ENCODE measurements at regions not wholly inside any gene's neighbourhood (a gene's known extent, or its start where the extent isn't known, plus 50 kb on each side); places are given as distances from the start of the nearest gene placed in this dataset.

DNA sequence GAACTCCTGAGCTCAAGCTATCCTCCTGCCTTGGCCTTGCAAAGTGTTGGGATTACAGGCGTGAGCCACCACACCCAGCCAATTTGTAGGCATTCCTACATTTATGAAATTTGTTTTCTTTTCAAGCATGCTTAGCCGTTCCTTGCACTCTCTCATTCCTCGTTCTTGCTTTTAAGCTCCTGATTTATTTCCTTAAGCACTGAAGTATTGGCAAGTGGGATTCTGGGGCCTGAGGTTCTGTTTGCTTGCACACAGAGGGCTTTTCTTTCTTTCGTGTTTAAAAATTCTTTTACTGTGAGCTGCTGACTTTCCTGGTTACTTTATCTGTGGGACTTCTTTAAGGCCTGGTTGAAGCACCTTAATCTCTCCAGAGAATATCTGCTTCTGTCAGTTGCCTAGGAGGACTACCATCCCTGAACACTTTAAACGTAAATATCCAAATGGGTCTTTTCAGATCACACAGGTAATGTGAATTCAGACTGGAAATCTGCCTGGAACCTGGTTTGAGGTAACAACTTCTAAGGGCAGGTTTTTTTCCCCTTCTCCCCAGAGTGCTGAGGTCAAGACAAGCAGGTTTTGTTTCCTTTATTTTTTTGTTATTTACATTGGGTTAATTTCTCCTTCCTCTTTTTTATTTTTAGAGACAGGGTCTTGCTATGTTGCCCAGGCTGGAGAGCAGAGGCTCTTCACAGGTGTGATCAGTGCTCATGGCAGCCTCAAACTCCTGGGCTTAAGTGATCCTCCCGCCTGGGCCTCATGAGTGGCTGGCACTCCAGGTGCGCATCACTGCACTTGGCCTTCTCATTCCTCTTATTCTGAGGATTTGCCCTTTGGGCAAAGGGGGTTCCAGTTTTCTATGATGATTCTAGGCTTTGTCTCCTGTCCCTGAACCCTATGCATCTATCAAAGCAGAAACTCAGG, 102.9 kb downstream of the PFKFB3 start:
- DNase-seq, result no peak

GRCh38 chr10:6306917-6307316, 104.2 kb downstream of the PFKFB3 start:
- DNase-seq, result no peak

DNA sequence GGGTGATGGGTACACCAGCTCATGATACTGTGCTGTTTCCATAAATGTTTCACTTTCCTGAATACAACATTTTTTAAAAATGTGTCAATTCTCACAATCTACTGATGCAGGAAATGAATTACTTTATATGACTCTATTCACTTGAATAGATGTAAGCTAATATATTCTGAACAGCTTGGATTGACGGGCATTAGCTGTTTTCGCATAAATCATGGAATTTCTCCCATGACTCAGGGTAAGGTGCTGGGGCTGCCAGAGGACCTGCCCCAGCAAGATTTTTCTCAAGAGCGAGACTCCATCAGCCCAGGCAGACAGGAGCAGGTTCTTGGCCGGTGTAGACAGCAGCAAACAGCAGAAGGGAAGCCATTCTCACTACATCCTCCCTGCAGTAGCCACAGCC, 107.1 kb downstream of the PFKFB3 start:
- DNase-seq, result no peak

- DNase-seq, result no peak
These were observed 108.2 kb downstream of the PFKFB3 start for GRCh38 chr10:6310977-6311376.

DNA sequence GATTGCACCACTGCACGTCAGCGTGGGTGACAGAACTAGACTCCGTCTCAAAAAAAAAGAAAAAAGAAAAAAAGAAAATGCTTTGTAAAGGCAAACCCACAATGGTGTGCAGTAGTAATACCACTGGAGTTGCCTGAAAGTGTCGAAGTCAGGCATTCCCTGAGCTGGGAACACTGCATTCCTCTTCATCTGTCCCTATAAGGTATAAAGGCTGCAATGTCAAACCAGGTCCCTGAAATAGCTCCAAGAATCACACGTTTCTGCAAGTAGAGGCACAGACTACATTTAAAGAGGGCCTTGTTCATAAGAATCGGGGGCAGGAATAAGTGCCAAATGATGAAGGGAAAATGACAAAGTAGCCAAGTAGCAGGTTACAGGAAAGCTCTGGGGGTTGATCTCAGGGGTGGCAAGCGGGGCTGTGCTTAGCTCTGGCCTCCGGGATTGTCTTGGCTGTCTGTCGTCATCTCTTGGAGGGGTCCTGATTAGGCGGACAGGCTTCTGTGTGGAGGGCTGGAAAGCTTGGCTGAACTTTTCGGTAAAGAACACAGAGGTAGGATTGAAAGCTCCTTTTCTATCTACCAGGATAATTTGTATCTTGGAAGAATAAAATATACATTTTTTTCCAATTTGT, 109.1 kb downstream of the PFKFB3 start:
- no peak for DNase-seq

DNA sequence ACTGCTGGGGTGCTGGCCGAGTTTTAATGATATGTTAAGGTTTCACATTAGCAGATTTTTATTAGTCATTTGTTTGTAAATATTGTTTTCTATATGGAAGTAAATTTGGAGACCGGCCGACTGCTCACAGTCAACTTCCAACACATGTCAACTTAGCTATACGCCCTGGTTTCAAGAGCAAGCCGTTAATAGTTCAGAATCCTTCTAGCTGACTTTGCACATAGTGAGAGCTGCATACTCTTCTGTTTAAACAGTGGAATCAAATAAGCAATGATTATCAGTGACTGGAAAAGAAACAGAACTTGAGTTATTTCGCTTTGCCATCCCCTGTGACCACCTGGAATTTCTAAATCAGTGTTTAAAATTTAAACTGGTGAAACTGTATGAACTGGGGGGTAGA, 109.9 kb downstream of the PFKFB3 start:
- no peak for DNase-seq

GRCh38 chr10:6313111-6313895, 110.6 kb downstream of the PFKFB3 start:
- no peak for DNase-seq

- no peak for DNase-seq
These were observed 112.0 kb downstream of the PFKFB3 start for GRCh38 chr10:6314620-6315205.

GRCh38 chr10:6319119-6319518, 116.4 kb downstream of the PFKFB3 start:
- DNase-seq, result no peak

- DNase-seq, result peak in 1 of 2 experiments; percentile 1
These were observed 117.7 kb downstream of the PFKFB3 start for GRCh38 chr10:6320320-6321010.

- DNase-seq, result no peak
These were observed 119.1 kb downstream of the PFKFB3 start for GRCh38 chr10:6321880-6322279.

DNA sequence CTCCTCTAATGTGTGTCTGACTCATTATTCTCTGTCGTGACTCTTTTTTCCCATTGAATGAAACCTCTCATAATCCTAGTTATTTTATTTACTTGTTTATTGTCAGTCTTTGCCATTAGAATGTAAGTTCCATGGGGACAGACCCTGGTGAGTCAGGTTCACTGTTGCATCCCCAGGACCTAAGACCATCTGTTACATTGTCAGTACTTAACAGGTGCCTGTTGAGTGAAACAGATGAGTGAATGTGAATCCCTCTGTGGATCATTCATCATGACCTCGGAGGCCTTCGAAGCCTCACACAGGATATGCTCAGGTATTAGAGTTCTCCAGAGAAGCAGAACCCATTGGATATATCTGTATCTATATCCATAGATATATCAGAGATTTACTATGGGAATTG, 120.1 kb downstream of the PFKFB3 start:
- no peak for DNase-seq

- no peak for DNase-seq
These were observed 125.4 kb downstream of the PFKFB3 start for GRCh38 chr10:6327961-6328698.

DNA sequence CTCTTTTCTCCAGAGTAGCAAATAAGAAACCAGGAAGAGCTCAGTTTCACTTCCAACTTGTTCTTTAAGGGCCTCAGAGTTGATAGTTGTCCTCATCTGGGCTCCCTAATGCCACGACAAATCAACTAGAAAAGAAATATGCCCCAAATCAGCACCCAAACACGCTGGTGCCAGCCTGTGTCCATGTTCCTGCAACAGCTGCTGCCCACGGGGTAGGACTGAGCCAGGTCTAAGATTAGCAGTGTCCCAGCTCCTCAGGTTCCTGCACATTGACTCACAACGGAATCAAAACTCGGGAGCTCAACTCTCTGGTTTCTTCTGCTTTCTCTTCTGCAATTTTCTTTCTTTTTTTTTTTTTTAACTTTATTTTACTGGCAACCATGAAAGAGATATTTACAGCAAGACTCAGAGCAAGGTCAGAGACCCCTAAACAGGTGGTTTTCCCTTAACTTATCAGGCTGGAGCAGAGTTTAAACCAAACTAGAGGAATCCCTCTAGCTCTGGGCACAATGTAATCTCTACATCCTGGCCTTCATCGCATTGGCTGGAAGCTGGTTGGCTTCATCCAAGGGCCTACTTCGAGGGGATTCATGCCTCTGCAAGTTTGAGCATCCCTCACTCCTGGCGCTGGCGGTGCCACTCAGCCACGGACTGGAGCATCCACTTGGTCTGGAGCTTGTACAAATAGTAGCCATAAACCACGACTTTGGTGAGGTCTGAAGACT, 126.1 kb downstream of the PFKFB3 start:
- no peak for DNase-seq

DNA sequence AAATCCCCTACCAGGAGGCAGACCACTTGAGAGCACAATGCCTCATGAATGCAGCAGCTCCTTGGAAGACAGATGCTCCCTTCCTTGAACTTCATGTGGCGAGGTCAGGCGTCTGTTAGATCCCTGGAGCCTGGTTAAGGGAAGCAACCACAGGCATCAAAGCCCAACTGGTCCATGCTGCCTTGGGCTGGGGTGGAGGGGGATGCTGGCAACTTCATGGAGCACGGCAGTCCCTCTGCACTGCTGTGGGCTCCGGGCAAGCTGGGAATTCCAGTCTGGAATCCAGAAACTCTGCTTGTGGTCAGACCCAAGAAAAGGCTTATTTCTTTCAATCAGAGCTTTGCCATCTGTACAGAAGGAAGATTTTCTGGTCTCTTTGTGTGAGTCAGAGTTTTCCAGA, 130.4 kb downstream of the PFKFB3 start:
- DNase-seq, result no peak

- DNase-seq, result no peak
These were observed 131.2 kb downstream of the PFKFB3 start for GRCh38 chr10:6333973-6334372.

DNA sequence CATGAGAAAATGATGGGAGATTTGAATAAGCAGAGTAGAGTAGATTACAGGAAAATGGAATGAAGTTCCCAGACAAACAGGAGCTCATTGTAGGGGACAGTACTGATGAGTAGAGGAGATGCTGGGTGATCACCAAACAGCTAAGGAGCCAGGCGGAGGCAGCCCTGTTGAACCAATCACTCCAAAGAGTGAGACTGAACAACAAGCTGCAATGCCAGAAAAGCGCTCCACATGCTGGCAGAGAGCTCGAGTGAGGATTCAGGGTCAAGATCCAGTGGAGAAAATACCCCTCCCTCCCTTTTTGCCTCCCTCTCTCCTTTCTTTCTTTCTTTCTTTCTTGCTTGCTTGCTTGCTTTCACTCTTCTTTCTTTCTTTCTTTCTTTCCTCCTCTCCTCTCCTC, 133.3 kb downstream of the PFKFB3 start:
- no peak for DNase-seq

GRCh38 chr10:6337382-6337781, 134.7 kb downstream of the PFKFB3 start:
- DNase-seq, result no peak

DNA sequence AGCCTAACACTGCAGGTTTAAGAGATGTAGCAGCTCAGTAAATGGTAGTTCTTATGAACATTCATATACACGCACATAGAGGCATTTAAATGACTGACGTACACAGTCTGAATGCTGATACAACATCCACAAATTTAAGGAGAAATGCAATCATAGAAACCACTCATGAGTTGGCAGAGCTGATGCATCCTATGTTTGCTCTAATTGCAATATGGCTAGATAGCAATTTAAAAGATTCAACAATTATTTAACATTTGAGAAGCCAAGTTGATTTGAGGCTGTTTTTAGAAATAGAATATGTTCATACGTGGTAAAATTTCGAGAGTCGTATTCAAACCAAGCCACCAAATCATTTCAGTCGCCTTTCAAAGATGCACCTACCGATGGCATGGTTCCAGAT, 135.6 kb downstream of the PFKFB3 start:
- DNase-seq, result no peak

DNA sequence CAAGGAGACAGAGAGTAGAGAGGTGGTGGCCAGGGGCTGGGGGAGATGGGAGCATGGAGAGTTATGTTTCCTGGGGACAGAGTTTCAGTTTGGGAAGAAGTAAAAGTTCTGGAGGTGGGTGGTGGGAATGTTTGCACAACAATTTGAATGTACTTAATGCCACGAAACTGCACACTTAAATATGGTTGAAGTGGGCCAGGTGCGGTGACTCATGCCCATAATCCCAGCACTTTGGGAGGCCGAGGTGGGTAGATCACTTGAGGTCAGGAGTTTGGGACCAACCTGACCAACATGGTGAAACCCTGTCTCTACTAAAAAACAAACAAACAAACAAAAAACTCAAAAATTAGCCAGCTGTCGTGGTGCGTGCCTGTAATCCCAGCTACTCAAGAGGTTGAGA, 137.2 kb downstream of the PFKFB3 start:
- DNase-seq, result no peak

- DNase-seq, result no peak
These were observed 139.5 kb downstream of the PFKFB3 start for GRCh38 chr10:6342096-6342685.

Data from NCI-H524 (cell line).